Spinal cord (tissue), 9 donors: ENCODE measurements at regions not wholly inside any gene's neighbourhood (a gene's known extent, or its start where the extent isn't known, plus 50 kb on each side); places are given as distances from the start of the nearest gene placed in this dataset.

Experiments used
- DNase-seq, 6 donors: peaks; one replicate each; pipeline versions ENCODE4 v3.0.0 to v3.0.0-alpha.2; 2013 to 2015; ENCODE audit warnings: low spot score in 6 of 6, low read depth in 4 of 6
- H3K27ac ChIP-seq: one replicate; pipeline ENCODE4 v1.5.1; 2013; ENCODE audit warnings: low read depth, low read length, control low read depth
- H3K27me3 ChIP-seq: one replicate; pipeline ENCODE4 v1.6.1; 2013; ENCODE audit warnings: low read length; ENCODE audit not compliant: control insufficient read depth, insufficient read depth
- H3K36me3 ChIP-seq: one replicate; pipeline ENCODE4 v1.6.1; 2013; ENCODE audit warnings: low read length; ENCODE audit not compliant: control insufficient read depth, insufficient read depth
- H3K4me1 ChIP-seq: one replicate; pipeline ENCODE4 v1.6.1; 2013; ENCODE audit warnings: low read length; ENCODE audit not compliant: control insufficient read depth, insufficient read depth
- H3K4me3 ChIP-seq: one replicate; pipeline ENCODE4 v1.5.1; 2013; ENCODE audit warnings: low read depth, low read length, control low read depth
- H3K9me3 ChIP-seq: one replicate; pipeline ENCODE4 v1.6.1; 2013; ENCODE audit warnings: low read length; ENCODE audit not compliant: control insufficient read depth, insufficient read depth
- whole genome bisulfite sequencing: methylation state at CpG from one replicate; pipeline ENCODE4 v1.1.5; 2013; ENCODE audit warnings: missing lambda C conversion rate; ENCODE audit not compliant: insufficient coverage; 5-methylcytosine and 5-hydroxymethylcytosine counted together
- donor health status: healthy.

DNA sequence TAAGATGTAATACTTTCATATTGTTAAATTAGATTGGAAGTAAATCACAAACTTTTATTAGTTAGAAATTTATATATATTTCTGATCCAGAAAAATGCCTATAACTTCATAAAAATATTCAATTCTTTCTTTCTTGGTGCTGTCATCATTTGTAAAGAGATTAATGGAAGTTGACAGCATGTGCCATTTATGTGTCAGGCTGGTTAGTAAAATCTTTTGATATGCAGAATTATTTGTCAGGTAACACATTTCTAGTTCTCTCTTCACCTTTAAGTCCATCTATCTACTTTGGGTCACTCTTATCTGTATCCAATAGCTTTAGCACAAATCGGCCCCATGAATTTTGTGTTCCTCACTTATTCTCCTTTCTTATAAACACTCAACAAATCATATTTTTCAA lies 102.9 kb downstream of the ISL1 start:
- no peak overlapping the region for H3K27ac ChIP-seq
- no peaks in the 10 kb centered on the region for H3K36me3 ChIP-seq
- no peaks in the 10 kb centered on the region for H3K27me3 ChIP-seq
- no peaks in the 10 kb centered on the region for H3K4me1 ChIP-seq
- WGBS, result 100% methylated on average over 1 of the region's 1 CpG
- no peaks in the 10 kb centered on the region for H3K9me3 ChIP-seq
- no peak for DNase-seq
- no peak overlapping the region for H3K4me3 ChIP-seq

DNA sequence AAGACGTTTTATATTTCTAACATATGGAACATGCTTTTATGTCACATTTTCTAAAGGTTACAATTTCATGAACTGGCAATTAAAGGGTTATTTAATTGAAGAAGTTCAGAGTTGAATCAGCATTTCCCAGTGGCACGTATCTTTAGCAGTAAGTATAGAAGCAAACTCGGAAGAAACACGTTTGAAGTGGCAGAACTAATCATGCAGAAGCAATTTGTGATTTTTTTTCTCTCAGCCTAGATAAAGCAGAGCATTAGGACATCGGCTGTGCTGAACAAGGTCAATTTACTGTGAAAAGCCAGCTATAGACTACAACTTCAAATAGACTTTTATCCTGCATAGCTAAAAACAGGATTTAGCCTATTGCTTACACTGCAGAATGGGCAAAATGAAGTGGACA lies 104.7 kb downstream of the ISL1 start:
- WGBS, result 4% methylated on average over 4 of the region's 5 CpGs
- H3K36me3 ChIP-seq, result no peaks in the 10 kb centered on the region
- no peaks in the 10 kb centered on the region for H3K27me3 ChIP-seq
- peak in 1 of 6 donors; percentile 42 for DNase-seq
- H3K4me1 ChIP-seq, result no peaks in the 10 kb centered on the region
- H3K4me3 ChIP-seq, result no peak overlapping the region
- no peak overlapping the region for H3K27ac ChIP-seq
- no peaks in the 10 kb centered on the region for H3K9me3 ChIP-seq

DNA sequence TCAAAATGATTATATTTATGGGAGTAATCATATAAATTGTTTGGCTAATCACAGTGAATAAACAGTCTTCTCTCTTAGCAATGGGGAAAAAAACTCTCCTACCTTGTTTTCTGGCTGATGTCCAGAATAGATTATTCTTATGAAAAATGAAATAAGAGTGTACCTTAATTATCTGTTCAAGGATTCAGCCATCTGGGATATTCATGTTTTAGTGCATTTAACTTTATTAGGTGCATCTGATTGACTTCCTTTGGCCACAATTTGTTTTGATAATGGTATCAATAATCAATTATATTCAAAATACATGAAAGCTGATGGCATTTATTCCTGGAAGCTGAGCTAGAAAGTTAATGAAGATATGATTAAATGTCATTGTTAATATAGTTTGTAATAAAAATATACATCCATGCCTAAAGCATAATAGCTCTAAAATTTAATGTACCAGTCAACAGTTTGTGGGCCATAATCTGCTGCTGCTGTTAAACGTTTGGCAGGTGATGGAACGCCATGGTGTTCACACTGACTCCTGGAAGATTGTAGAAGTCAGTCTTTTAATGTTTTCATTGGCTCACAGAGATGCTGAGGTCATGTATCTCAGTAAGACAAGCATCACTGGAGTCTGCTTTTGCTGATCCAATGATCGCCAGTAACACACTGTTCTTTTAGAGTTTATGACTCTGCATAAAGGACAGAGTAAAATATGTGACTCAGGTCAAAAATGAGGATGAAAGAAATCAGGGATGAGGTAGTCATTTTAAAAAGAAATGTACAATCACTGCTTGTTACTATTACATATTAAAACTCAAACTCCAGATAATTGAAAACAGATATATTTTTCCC lies 105.8 kb downstream of the ISL1 start:
- Histone ChIP-seq H3K4me3 (no peak overlapping the region), H3K36me3 (no peaks in the 10 kb centered on the region), H3K27me3 (no peaks in the 10 kb centered on the region), H3K4me1 (no peaks in the 10 kb centered on the region), H3K27ac (no peak overlapping the region), H3K9me3 (no peaks in the 10 kb centered on the region)
- 57% methylated on average over 3 of the region's 3 CpGs for WGBS
- peak in 1 of 6 donors; percentile 27 for DNase-seq

DNA sequence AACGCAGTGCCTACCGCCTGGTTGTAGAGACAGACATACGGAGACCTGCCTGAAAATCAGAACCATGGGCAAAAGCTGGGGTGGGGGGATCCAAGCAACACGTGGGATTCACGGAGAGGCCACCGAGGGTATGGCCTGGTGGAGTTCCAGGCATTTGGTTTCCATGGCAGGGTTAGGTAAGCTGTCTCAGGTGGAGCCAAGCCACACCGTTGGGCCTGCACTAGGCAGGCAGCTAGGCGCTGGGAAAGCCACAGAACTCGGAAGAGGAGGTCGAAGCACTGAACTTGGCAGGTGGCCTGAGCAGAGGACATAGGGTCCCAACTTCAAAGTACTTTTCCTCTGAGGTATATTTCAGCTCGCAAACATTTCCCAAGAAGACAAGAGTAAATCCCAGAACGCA lies 111.6 kb downstream of the ISL1 start:
- no peaks in the 10 kb centered on the region for H3K36me3 ChIP-seq
- H3K27ac ChIP-seq, result no peak overlapping the region
- H3K4me1 ChIP-seq, result no peaks in the 10 kb centered on the region
- H3K4me3 ChIP-seq, result no peak overlapping the region
- no peaks in the 10 kb centered on the region for H3K9me3 ChIP-seq
- 97% methylated on average over 12 of the region's 12 CpGs for WGBS
- DNase-seq, result no peak
- no peaks in the 10 kb centered on the region for H3K27me3 ChIP-seq

DNA sequence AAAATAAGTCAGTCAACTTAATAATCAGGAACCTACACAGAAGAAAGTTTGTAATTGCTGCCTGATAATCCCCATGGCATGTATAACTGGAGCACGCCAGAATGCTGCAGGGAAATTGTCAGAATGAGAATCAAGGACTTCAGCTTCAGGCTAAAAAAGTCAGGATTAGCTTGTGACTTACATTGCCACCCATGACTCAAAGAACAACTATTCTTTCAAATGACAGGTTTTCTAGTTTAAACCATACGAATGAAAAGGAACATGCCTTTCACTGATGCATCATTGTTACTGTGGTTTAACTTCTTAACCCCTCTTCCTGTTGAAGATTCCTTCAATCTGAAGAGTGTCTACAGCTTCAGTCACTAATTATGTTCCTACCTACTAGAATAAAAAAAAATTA lies 112.4 kb downstream of the ISL1 start:
- 100% methylated on average over 1 of the region's 2 CpGs for WGBS
- Histone ChIP-seq H3K4me3 (no peak overlapping the region), H3K4me1 (no peaks in the 10 kb centered on the region), H3K27me3 (no peaks in the 10 kb centered on the region), H3K27ac (no peak overlapping the region), H3K36me3 (no peaks in the 10 kb centered on the region), H3K9me3 (no peaks in the 10 kb centered on the region)
- DNase-seq, result no peak

DNA sequence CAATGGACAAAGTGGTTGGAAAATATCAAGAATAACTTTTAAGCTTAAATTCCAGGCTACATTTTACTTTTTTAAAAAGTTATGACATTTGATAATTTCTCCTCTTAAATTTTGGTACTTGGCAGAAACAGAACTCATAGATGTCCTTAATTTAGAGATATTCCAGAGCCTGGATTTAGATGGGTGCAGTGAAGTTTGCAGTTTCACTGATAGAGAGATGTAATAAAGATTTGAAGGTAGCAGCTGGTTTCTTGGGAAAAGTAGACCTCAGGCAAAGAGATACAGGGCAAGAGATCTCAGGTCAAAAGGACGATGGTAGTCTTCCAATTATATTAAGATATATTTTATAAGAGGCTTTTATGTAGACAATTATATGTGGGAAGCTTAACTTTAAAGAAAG lies 134.6 kb downstream of the ISL1 start:
- Histone ChIP-seq H3K36me3 (no peaks in the 10 kb centered on the region), H3K4me3 (no peak overlapping the region), H3K9me3 (no peaks in the 10 kb centered on the region), H3K27me3 (no peaks in the 10 kb centered on the region), H3K4me1 (no peaks in the 10 kb centered on the region), H3K27ac (no peak overlapping the region)
- WGBS, result no CpG with 5 or more reads among the region's 1 CpG
- no peak for DNase-seq

DNA sequence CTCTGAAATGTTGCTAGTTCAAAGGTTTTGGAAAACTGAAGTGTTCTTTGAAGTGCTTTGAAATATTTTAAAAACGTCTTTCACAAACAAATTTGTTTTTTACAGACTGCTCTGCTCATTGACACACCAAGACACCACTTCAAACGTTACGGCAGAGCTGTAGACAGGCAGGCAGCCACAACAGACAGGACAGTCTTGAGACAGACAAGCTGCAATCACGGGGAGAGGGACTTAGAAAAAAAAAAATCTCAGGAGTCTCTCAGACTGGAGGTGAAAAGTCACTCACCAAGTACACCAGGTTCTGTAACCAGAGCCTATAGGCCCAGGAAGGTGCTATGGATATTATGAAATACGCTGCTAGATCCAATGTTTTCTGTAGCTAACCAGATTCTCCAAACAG lies 135.4 kb downstream of the ISL1 start:
- Histone ChIP-seq H3K27me3 (no peaks in the 10 kb centered on the region), H3K27ac (no peak overlapping the region), H3K4me1 (no peaks in the 10 kb centered on the region), H3K36me3 (no peaks in the 10 kb centered on the region), H3K9me3 (no peaks in the 10 kb centered on the region), H3K4me3 (no peak overlapping the region)
- no peak for DNase-seq
- WGBS, result no CpG with 5 or more reads among the region's 5 CpGs

DNA sequence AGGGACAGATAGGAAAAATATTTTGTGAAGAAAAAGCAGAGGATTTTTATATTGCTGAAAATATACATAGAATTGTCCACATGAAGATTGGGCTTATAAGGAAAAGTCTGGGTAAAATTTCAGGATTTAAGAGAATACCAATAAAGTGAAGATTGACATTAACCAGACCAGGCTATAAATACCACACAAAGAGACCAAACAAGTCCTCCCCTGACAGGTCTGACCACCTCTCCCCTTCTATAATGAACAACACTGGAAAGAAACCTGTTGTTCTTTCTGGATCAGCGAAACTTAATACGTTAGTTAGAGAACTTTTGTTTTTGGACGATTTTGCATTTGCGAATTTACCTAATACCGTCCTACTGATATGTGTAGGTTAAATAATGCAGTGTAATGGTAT lies 138.3 kb downstream of the ISL1 start:
- DNase-seq, result no peak
- H3K27ac ChIP-seq, result no peak overlapping the region
- no peaks in the 10 kb centered on the region for H3K4me1 ChIP-seq
- WGBS, result no CpG with 5 or more reads among the region's 5 CpGs
- H3K36me3 ChIP-seq, result no peaks in the 10 kb centered on the region
- H3K9me3 ChIP-seq, result no peaks in the 10 kb centered on the region
- H3K27me3 ChIP-seq, result no peaks in the 10 kb centered on the region
- H3K4me3 ChIP-seq, result no peak overlapping the region

DNA sequence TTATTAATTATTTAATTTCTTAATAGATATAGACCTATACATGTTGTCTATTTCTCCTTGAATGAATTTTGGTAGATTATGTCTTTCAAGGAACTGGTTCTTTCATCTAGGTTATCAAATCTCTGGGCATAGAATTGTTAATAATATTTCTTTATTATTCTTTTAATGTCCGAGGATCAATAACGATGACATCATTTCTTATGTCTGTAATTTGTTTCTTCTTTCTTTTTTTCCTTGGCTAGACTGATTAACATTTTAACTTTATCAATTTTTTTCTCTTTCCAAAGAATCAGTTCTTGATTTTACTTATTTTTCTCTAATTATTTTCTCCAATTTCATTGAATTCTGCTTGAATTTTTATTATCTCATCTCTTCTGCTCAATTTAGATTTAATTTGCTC lies 156.0 kb downstream of the ISL1 start:
- Histone ChIP-seq H3K9me3 (peaks cover 2% of the 10 kb centered on the region), H3K27me3 (no peaks in the 10 kb centered on the region), H3K4me3 (no peak overlapping the region), H3K27ac (no peak overlapping the region), H3K4me1 (no peaks in the 10 kb centered on the region), H3K36me3 (no peaks in the 10 kb centered on the region)
- WGBS, result no CpG with 5 or more reads among the region's 2 CpGs
- no peak for DNase-seq

DNA sequence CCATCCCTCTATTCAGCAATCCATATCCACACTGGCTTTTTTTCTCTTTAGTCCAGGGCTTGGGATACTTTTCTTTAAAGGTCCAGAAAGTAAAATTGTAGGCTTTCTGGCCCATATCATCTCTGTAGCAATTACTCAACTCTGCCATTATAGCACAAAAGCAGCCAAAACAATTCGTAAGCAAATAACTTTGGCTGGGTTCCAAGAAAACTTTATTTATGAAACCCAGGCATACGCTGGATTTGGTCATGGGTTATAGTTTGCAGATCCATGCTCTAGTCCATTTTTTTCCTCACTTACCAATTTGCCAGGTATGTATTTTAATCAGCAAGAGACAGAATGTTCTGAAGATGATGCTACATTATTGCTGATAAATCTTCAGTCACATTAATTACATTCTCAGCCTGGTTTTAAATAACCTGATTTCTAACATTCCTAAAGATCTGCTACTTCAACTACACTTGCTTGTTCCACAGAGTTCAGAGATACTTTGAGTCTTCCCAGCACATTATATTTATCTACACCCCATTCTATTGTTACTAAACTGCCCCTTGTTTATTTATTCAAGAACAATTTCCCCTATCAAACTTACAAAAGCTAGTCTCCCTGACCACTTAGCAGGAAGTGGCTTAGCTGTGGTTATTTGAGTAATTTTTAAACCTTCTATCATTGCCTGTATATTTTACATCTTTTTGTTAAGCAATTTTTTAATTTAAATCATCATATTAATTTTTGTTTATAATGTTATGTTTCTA lies 161.0 kb downstream of the ISL1 start:
- H3K4me1 ChIP-seq, result no peaks in the 10 kb centered on the region
- H3K27me3 ChIP-seq, result no peaks in the 10 kb centered on the region
- WGBS, result no CpG with 5 or more reads among the region's 2 CpGs
- H3K36me3 ChIP-seq, result no peaks in the 10 kb centered on the region
- no peak for DNase-seq
- H3K27ac ChIP-seq, result no peak overlapping the region
- no peaks in the 10 kb centered on the region for H3K9me3 ChIP-seq
- no peak overlapping the region for H3K4me3 ChIP-seq
